B cell (primary cell): ENCODE measurements at regions not wholly inside any gene's neighbourhood (a gene's known extent, or its start where the extent isn't known, plus 50 kb on each side); places are given as distances from the start of the nearest gene placed in this dataset.

Source experiments
- ATAC-seq: fragments of 200-7000 bp; cut with Tn5 transposase; one replicate; pipeline ENCODE4 v1.10.0; 2021; ENCODE audit warnings: low read depth, mild to moderate bottlenecking, moderate number of reproducible peaks, moderate library complexity
- CTCF ChIA-PET: fragments of 350-600 bp; sonication (Branson Sonifier 250); formaldehyde crosslinking; loops from one replicate; lab custom pipeline; 2021; ENCODE audit warnings: antibody characterized with exemption, inconsistent platforms; lab: Charles Lee
- POLR2A ChIA-PET: fragments of 350-600 bp; sonication (Branson Sonifier 250); formaldehyde crosslinking; loops from one replicate; lab custom pipeline; 2021; ENCODE audit warnings: antibody characterized with exemption; lab: Charles Lee
- DNase-seq: peaks from one replicate; pipeline ENCODE4 v3.0.0; 2013
- H2AFZ ChIP-seq: 2 replicates; pipeline ENCODE4 v1.6.1; 2012; ENCODE audit warnings: mild to moderate bottlenecking, low read depth, low read length; ENCODE audit not compliant: insufficient read depth, poor library complexity, severe bottlenecking
- H3K27ac ChIP-seq, 2 donors: 1 replicate in 1 of 2; 2 replicates in 1 of 2; pipeline ENCODE4 v1.5.1; 2012 to 2013; ENCODE audit warnings: low read length in 2 of 2, mild to moderate bottlenecking in 2 of 2, moderate library complexity in 1 of 2
- H3K27me3 ChIP-seq, 4 experiments: fragments of 200-600 bp in 1 of 4; sonication (generic) in 1 of 4; replicated peaks in 1 of 4; 1 replicate in 2 of 4; 2 replicates in 2 of 4; pipeline versions ENCODE4 v1.6.1 to v1.7.0; 2013 to 2016; ENCODE audit warnings: low read length in 3 of 4, mild to moderate bottlenecking in 2 of 4, mixed read lengths in 1 of 4, moderate library complexity in 1 of 4; ENCODE audit not compliant: insufficient read depth in 4 of 4, control insufficient read depth in 3 of 4; ENCODE audit errors: control extremely low read depth in 1 of 4
- H3K36me3 ChIP-seq, 2 experiments: replicated peaks in 1 of 2; 1 replicate in 1 of 2; 2 replicates in 1 of 2; pipeline versions ENCODE4 v1.6.1 to v1.7.1; 2013; ENCODE audit warnings: low read length in 1 of 2; ENCODE audit not compliant: insufficient read depth in 2 of 2, control insufficient read depth in 1 of 2; ENCODE audit errors: control extremely low read depth in 1 of 2, extremely low read depth in 1 of 2
- H3K4me1 ChIP-seq, 2 donors: fragments of 200-600 bp in 1 of 2; sonication (generic) in 1 of 2; 1 replicate in 1 of 2; 2 replicates in 1 of 2; pipeline versions ENCODE4 v1.5.1 to v1.6.1; 2013 to 2017; ENCODE audit warnings: low read length in 2 of 2; ENCODE audit not compliant: control insufficient read depth in 2 of 2, insufficient read depth in 2 of 2
- H3K4me2 ChIP-seq: replicated peaks from 2 replicates; pipeline ENCODE3; 2012; ENCODE audit warnings: mild to moderate bottlenecking, low read depth, low read length; ENCODE audit not compliant: poor library complexity, severe bottlenecking
- H3K4me3 ChIP-seq, 5 experiments: fragments of 200-600 bp in 1 of 5; sonication (generic) in 1 of 5; 1 replicate in 3 of 5; 2 replicates in 2 of 5; pipeline versions ENCODE4 v1.5.1 to v1.7.0; 2011 to 2016; ENCODE audit warnings: low read length in 4 of 5, mild to moderate bottlenecking in 4 of 5, low read depth in 2 of 5, control low read depth in 1 of 5, moderate library complexity in 1 of 5; ENCODE audit not compliant: insufficient read depth in 1 of 5; ENCODE audit errors: control extremely low read depth in 1 of 5, extremely low read depth in 1 of 5
- H3K79me2 ChIP-seq: fragments of 200-600 bp; sonication (generic); one replicate; pipeline ENCODE4 v1.6.0; 2016; ENCODE audit warnings: low read length; ENCODE audit not compliant: control insufficient read depth, insufficient read depth
- H3K9ac ChIP-seq: fragments of 200-600 bp; sonication (generic); 2 replicates; pipeline ENCODE4 v1.6.1; 2017; ENCODE audit warnings: mild to moderate bottlenecking, low read length, moderate library complexity
- H3K9me3 ChIP-seq, 3 donors: one replicate each; pipeline versions ENCODE4 v1.6.1 to v1.7.1; 2013; ENCODE audit warnings: low read length in 2 of 3; ENCODE audit not compliant: control insufficient read depth in 2 of 3, insufficient read depth in 1 of 3; ENCODE audit errors: control extremely low read depth in 1 of 3
- H4K20me1 ChIP-seq: 2 replicates; pipeline ENCODE4 v1.6.0; 2012; ENCODE audit warnings: mild to moderate bottlenecking, low read length; ENCODE audit not compliant: insufficient read depth, control insufficient read depth, poor library complexity, severe bottlenecking
- H3K27ac Mint-ChIP-seq: one replicate; pipeline ENCODE4 v1.8.0; 2021; ENCODE audit warnings: mixed read lengths
- H3K27me3 Mint-ChIP-seq: one replicate; pipeline ENCODE4 v1.8.0; 2021; ENCODE audit warnings: mixed read lengths
- H3K4me1 Mint-ChIP-seq: one replicate; pipeline ENCODE4 v1.8.0; 2021; ENCODE audit warnings: mixed read lengths
- H3K4me3 Mint-ChIP-seq: one replicate; pipeline ENCODE4 v1.8.0; 2021; ENCODE audit warnings: mixed read lengths
- H3K9me3 Mint-ChIP-seq: one replicate; pipeline ENCODE4 v1.8.0; 2022; ENCODE audit warnings: mixed read lengths; ENCODE audit not compliant: insufficient read depth
- CTCF ChIP-seq: fragments of 200-600 bp; IDR thresholded peaks from one replicate; pipeline ENCODE4 v1.8.0; 2022; ENCODE audit warnings: antibody characterized with exemption, mild to moderate bottlenecking
- EZH2 ChIP-seq: IDR thresholded peaks from 2 replicates; pipeline ENCODE4 v1.6.1; 2012; ENCODE audit warnings: borderline replicate concordance, low read depth, mild to moderate bottlenecking, moderate library complexity, low read length; ENCODE audit not compliant: insufficient read depth, poor library complexity, severe bottlenecking
- WGBS: methylation state at CpG from one replicate; pipeline ENCODE4 v1.1.5; 2013; ENCODE audit warnings: missing lambda C conversion rate; ENCODE audit not compliant: insufficient coverage; 5-methylcytosine and 5-hydroxymethylcytosine counted together
- intact Hi-C: fragments of 100-400 bp; cut with micrococcal nuclease; formaldehyde crosslinking; loops from one replicate; pipeline ENCODE4 v1.10.0; 2022

GRCh38 chr11:45745065-45745811 lies 59.7 kb upstream of the SLC35C1 start:
- no peak overlapping the region for H3K27ac Mint-ChIP-seq
- intact Hi-C loops = no loop called here

More at GRCh38 chr11:45745065-45745811, 59.7 kb upstream of the SLC35C1 start:
- CTCF ChIA-PET = no interaction called here
- no peaks in the 10 kb centered on the region for H3K9me3 Mint-ChIP-seq
- POLR2A ChIA-PET = no interaction called here
- Histone ChIP-seq H3K79me2 (no peaks in the 10 kb centered on the region), H3K27ac (no peak overlapping the region), H3K27me3 (no peaks in the 10 kb centered on the region), H3K9ac (no peak overlapping the region), H3K9me3 (no peaks in the 10 kb centered on the region), H2AFZ (no peak overlapping the region), H4K20me1 (no peaks in the 10 kb centered on the region), H3K4me1 (no peaks in the 10 kb centered on the region), H3K4me2 (no peak overlapping the region), H3K4me3 (no peak overlapping the region), H3K36me3 (no peaks in the 10 kb centered on the region)
- ATAC-seq (no peak), DNase-seq (no peak)
- no peak overlapping the region for H3K4me3 Mint-ChIP-seq
- 69% methylated on average over 8 of the region's 13 CpGs for WGBS
- H3K27me3 Mint-ChIP-seq = peaks cover 40% of the 10 kb centered on the region
- TF ChIP-seq EZH2 = no peak
- TF ChIP-seq CTCF = no peak
- no peaks in the 10 kb centered on the region for H3K4me1 Mint-ChIP-seq
